H9 (cell line): ENCODE measurements at regions not wholly inside any gene's neighbourhood (a gene's known extent, or its start where the extent isn't known, plus 50 kb on each side); places are given as distances from the start of the nearest gene placed in this dataset.

ENCODE experiments used
- DNase-seq: peaks from one replicate; pipeline ENCODE4 v3.0.0-alpha.2; 2017
- H2AFZ ChIP-seq: one replicate; pipeline ENCODE4 v1.6.1; 2013; ENCODE audit warnings: mild to moderate bottlenecking, low read length, control low read depth, moderate library complexity
- H2AK5ac ChIP-seq: 2 replicates; pipeline ENCODE4 v1.6.1; 2013; ENCODE audit warnings: low read length, control low read depth, mixed read lengths; ENCODE audit not compliant: insufficient read length
- H2BK120ac ChIP-seq: one replicate; pipeline ENCODE4 v1.6.1; 2013; ENCODE audit warnings: low read depth, mild to moderate bottlenecking, low read length, control low read depth, inconsistent platforms; ENCODE audit not compliant: poor library complexity, severe bottlenecking
- H2BK12ac ChIP-seq: 2 replicates; pipeline ENCODE4 v1.6.1; 2013; ENCODE audit warnings: low read length, control low read depth, mixed read lengths, low read depth; ENCODE audit not compliant: insufficient read length
- H2BK15ac ChIP-seq: 2 replicates; pipeline ENCODE4 v1.6.1; 2013; ENCODE audit warnings: low read depth, low read length, control low read depth
- H2BK20ac ChIP-seq: one replicate; pipeline ENCODE4 v1.6.1; 2013; ENCODE audit warnings: low read depth, mild to moderate bottlenecking, low read length, control low read depth, inconsistent platforms; ENCODE audit not compliant: poor library complexity, severe bottlenecking
- H2BK5ac ChIP-seq: 2 replicates; pipeline ENCODE4 v1.6.1; 2013; ENCODE audit warnings: low read length, control low read depth, mixed read lengths; ENCODE audit not compliant: insufficient read length
- H3K14ac ChIP-seq: 2 replicates; pipeline ENCODE4 v1.6.1; 2013; ENCODE audit warnings: low read length, control low read depth; ENCODE audit not compliant: insufficient read depth
- H3K18ac ChIP-seq: 2 replicates; pipeline ENCODE4 v1.6.1; 2013; ENCODE audit warnings: low read depth, mild to moderate bottlenecking, mixed read lengths, low read length, control low read depth; ENCODE audit not compliant: insufficient read length
- H3K23ac ChIP-seq: 2 replicates; pipeline ENCODE4 v1.6.1; 2013; ENCODE audit warnings: low read length, control low read depth, mixed read lengths, low read depth; ENCODE audit not compliant: insufficient read length
- H3K23me2 ChIP-seq: 2 replicates; pipeline ENCODE4 v1.6.1; 2013; ENCODE audit warnings: low read depth, mild to moderate bottlenecking, mixed read lengths, low read length, control low read depth; ENCODE audit not compliant: insufficient read length, poor library complexity, severe bottlenecking
- H3K27ac ChIP-seq: 2 replicates; pipeline ENCODE4 v1.5.1; 2013; ENCODE audit warnings: low read length, control low read depth, mixed read lengths, low read depth; ENCODE audit not compliant: insufficient read length
- H3K27me3 ChIP-seq: 2 replicates; pipeline ENCODE4 v1.6.1; 2013; ENCODE audit warnings: low read length, control low read depth, inconsistent platforms; ENCODE audit not compliant: insufficient read depth
- H3K4ac ChIP-seq: 2 replicates; pipeline ENCODE4 v1.6.1; 2013; ENCODE audit warnings: low read depth, mild to moderate bottlenecking, control low read depth, inconsistent platforms, low read length, moderate library complexity
- H3K4me1 ChIP-seq: 2 replicates; pipeline ENCODE4 v1.6.1; 2013; ENCODE audit warnings: low read length, control low read depth, inconsistent platforms; ENCODE audit not compliant: insufficient read depth
- H3K4me2 ChIP-seq: 2 replicates; pipeline ENCODE4 v1.6.1; 2013; ENCODE audit warnings: low read length, control low read depth, mixed read lengths; ENCODE audit not compliant: insufficient read length, insufficient read depth
- H3K56ac ChIP-seq: 2 replicates; pipeline ENCODE4 v1.6.1; 2013; ENCODE audit warnings: low read depth, mild to moderate bottlenecking, mixed read lengths, low read length, control low read depth; ENCODE audit not compliant: insufficient read length
- H3K79me1 ChIP-seq: 2 replicates; pipeline ENCODE4 v1.6.1; 2013; ENCODE audit warnings: low read depth, mild to moderate bottlenecking, moderate library complexity, low read length, control low read depth, inconsistent platforms; ENCODE audit not compliant: insufficient read depth, poor library complexity, severe bottlenecking
- H3K79me2 ChIP-seq: 2 replicates; pipeline ENCODE4 v1.6.1; 2013; ENCODE audit warnings: low read length, control low read depth, inconsistent platforms; ENCODE audit not compliant: insufficient read depth
- H3K9ac ChIP-seq: 2 replicates; pipeline ENCODE4 v1.6.1; 2013; ENCODE audit warnings: low read length, control low read depth, mixed read lengths; ENCODE audit not compliant: insufficient read length; ENCODE audit errors: extremely low read depth
- H3K9me3 ChIP-seq: one replicate; pipeline ENCODE4 v1.6.1; 2013; ENCODE audit warnings: low read depth, low read length, inconsistent platforms; ENCODE audit not compliant: control insufficient read depth
- H3T11ph ChIP-seq: one replicate; pipeline ENCODE4 v1.6.1; 2013; ENCODE audit warnings: mild to moderate bottlenecking, low read length, control low read depth, inconsistent platforms
- H4K20me1 ChIP-seq: one replicate; pipeline ENCODE4 v1.6.1; 2013; ENCODE audit not compliant: control insufficient read depth, insufficient read length, insufficient read depth
- H4K5ac ChIP-seq: 2 replicates; pipeline ENCODE4 v1.6.1; 2013; ENCODE audit warnings: low read depth, mild to moderate bottlenecking, mixed read lengths, low read length, control low read depth; ENCODE audit not compliant: insufficient read length
- H4K8ac ChIP-seq: replicated peaks from 2 replicates; pipeline ENCODE4 v1.6.1; 2013; ENCODE audit warnings: low read length, control low read depth, mixed read lengths, low read depth; ENCODE audit not compliant: insufficient read length
- H4K91ac ChIP-seq: 2 replicates; pipeline ENCODE4 v1.6.1; 2013; ENCODE audit warnings: low read depth, mild to moderate bottlenecking, moderate library complexity, mixed read lengths, low read length, control low read depth; ENCODE audit not compliant: insufficient read length
- H3K27ac Mint-ChIP-seq, 3 experiments: 2 replicates in 2 of 3; 3 replicates in 1 of 3; pipeline ENCODE4 v1.8.0; 2020 to 2021; ENCODE audit warnings: mixed read lengths in 3 of 3, mild to moderate bottlenecking in 1 of 3, moderate library complexity in 1 of 3
- H3K27me3 Mint-ChIP-seq: 2 replicates; pipeline ENCODE4 v1.8.0; 2021; ENCODE audit warnings: low read depth, mild to moderate bottlenecking, moderate library complexity, mixed read lengths
- H3K36me3 Mint-ChIP-seq, 3 experiments: 2 replicates in 2 of 3; 3 replicates in 1 of 3; pipeline ENCODE4 v1.8.0; 2020 to 2021; ENCODE audit warnings: low read depth in 3 of 3, mixed read lengths in 3 of 3; ENCODE audit not compliant: insufficient read depth in 1 of 3
- H3K4me1 Mint-ChIP-seq, 2 experiments: 2 replicates each; pipeline ENCODE4 v1.8.0; 2020; ENCODE audit warnings: mixed read lengths in 2 of 2
- H3K4me3 Mint-ChIP-seq, 2 experiments: 2 replicates in 1 of 2; 3 replicates in 1 of 2; pipeline ENCODE4 v1.8.0; 2020 to 2021; ENCODE audit warnings: mild to moderate bottlenecking in 2 of 2, mixed read lengths in 2 of 2, moderate library complexity in 1 of 2
- H3K9me3 Mint-ChIP-seq, 2 experiments: 2 replicates in 1 of 2; 3 replicates in 1 of 2; pipeline ENCODE4 v1.8.0; 2020; ENCODE audit warnings: mild to moderate bottlenecking in 2 of 2, mixed read lengths in 2 of 2, moderate library complexity in 1 of 2
- CTCF ChIP-seq: fragments of 200-600 bp; sonication (generic); conservative IDR thresholded peaks from 3 replicates; pipeline ENCODE4 v1.8.0; 2021; ENCODE audit warnings: antibody characterized with exemption, mild to moderate bottlenecking
- WGBS: extraction: QIAGEN DNeasy Blood & Tissue Kit; methylation state at CpG from one replicate; pipeline ENCODE4 v1.1.7; 2013; ENCODE audit warnings: missing lambda C conversion rate, low lambda C conversion rate, mixed read lengths; ENCODE audit not compliant: insufficient read length; ENCODE audit errors: extremely low coverage; 5-methylcytosine and 5-hydroxymethylcytosine counted together

- Histone ChIP-seq H2BK20ac (no peak overlapping the region), H3T11ph (no peak overlapping the region), H3K9ac (no peak overlapping the region), H4K20me1 (no peaks in the 10 kb centered on the region), H2BK5ac (no peak overlapping the region), H3K4ac (no peak overlapping the region), H2AK5ac (no peak overlapping the region), H3K27me3 (no peaks in the 10 kb centered on the region), H2AFZ (no peak overlapping the region), H4K91ac (no peak overlapping the region), H3K14ac (no peak overlapping the region), H2BK120ac (no peak overlapping the region), H3K56ac (no peak overlapping the region), H3K23me2 (no peaks in the 10 kb centered on the region), H3K79me1 (no peaks in the 10 kb centered on the region), H3K79me2 (no peaks in the 10 kb centered on the region), H4K5ac (no peak overlapping the region), H2BK12ac (no peak overlapping the region), H3K9me3 (no peaks in the 10 kb centered on the region), H2BK15ac (no peak overlapping the region), H3K4me1 (no peaks in the 10 kb centered on the region), H3K23ac (no peak overlapping the region), H3K27ac (no peak overlapping the region), H3K4me2 (no peak overlapping the region), H3K18ac (no peak overlapping the region), H4K8ac (no peak overlapping the region)
- no peaks in the 10 kb centered on the region for H3K36me3 Mint-ChIP-seq
- H3K9me3 Mint-ChIP-seq = 0 out of 5 replicates have a peak, but pooled peaks cover 0 to 3% of the 10 kb centered on the region in 2 experiments
- DNase-seq = no peak
- H3K27ac Mint-ChIP-seq = no peak overlapping the region
- no peak overlapping the region for H3K4me3 Mint-ChIP-seq
- no CpG with 5 or more reads among the region's 2 CpGs for WGBS
- peaks cover 2% of the 10 kb centered on the region in 2 experiments; a peak in 1 of 4 replicates for H3K4me1 Mint-ChIP-seq
- H3K27me3 Mint-ChIP-seq = peaks cover 2% of the 10 kb centered on the region; the same call in 1 of the 2 replicates
- TF ChIP-seq CTCF = no peak
Measured at GRCh38 chr18:2396162-2396505, 175.2 kb downstream of the METTL4 start.
